Hepatocyte (in vitro differentiated cells): ENCODE measurements at regions not wholly inside any gene's neighbourhood (a gene's known extent, or its start where the extent isn't known, plus 50 kb on each side); places are given as distances from the start of the nearest gene placed in this dataset.

Experiments
- DNase-seq: peaks from one replicate; pipeline ENCODE4 v3.0.0-alpha.2; 2016; ENCODE audit warnings: low spot score
- H2AFZ ChIP-seq: fragments of 200-600 bp; sonication (generic); 2 replicates; pipeline ENCODE4 v1.6.0; 2016; ENCODE audit warnings: antibody characterized with exemption, mild to moderate bottlenecking
- H3K27ac ChIP-seq: fragments of 200-600 bp; sonication (generic); 2 replicates; pipeline ENCODE4 v1.5.1; 2016; ENCODE audit warnings: mild to moderate bottlenecking
- H3K27me3 ChIP-seq: fragments of 200-600 bp; sonication (generic); 2 replicates; pipeline ENCODE4 v1.6.1; 2016
- H3K36me3 ChIP-seq: fragments of 200-600 bp; sonication (generic); replicated peaks from 2 replicates; pipeline ENCODE4 v1.5.1; 2016; ENCODE audit warnings: low read depth; ENCODE audit not compliant: insufficient read depth
- H3K4me1 ChIP-seq: fragments of 200-600 bp; sonication (generic); 2 replicates; pipeline ENCODE4 v1.5.1; 2016; ENCODE audit warnings: mild to moderate bottlenecking, moderate library complexity; ENCODE audit not compliant: insufficient read depth
- H3K4me2 ChIP-seq: fragments of 200-600 bp; sonication (generic); 2 replicates; pipeline ENCODE4 v1.6.0; 2016
- H3K4me3 ChIP-seq: fragments of 200-600 bp; sonication (generic); 2 replicates; pipeline ENCODE4 v1.5.1; 2016; ENCODE audit warnings: mild to moderate bottlenecking
- H3K79me2 ChIP-seq: fragments of 200-600 bp; sonication (generic); 2 replicates; pipeline ENCODE4 v1.6.0; 2017; ENCODE audit warnings: mild to moderate bottlenecking
- H3K9me2 ChIP-seq: fragments of 200-600 bp; sonication (generic); replicated peaks from 2 replicates; pipeline ENCODE4 v1.6.0; 2017; ENCODE audit warnings: mild to moderate bottlenecking; ENCODE audit not compliant: insufficient read depth
- H3K9me3 ChIP-seq: fragments of 200-600 bp; sonication (generic); 2 replicates; pipeline ENCODE4 v1.5.1; 2016; ENCODE audit warnings: low read depth, mild to moderate bottlenecking
- H4K20me1 ChIP-seq: fragments of 200-600 bp; sonication (generic); 2 replicates; pipeline ENCODE4 v1.6.0; 2016; ENCODE audit warnings: mild to moderate bottlenecking; ENCODE audit not compliant: insufficient read depth, poor library complexity, severe bottlenecking
- CTCF ChIP-seq: fragments of 200-600 bp; sonication (generic); IDR thresholded peaks from 2 replicates; pipeline ENCODE4 v1.5.1; 2016; ENCODE audit warnings: antibody characterized with exemption, mild to moderate bottlenecking; ENCODE audit not compliant: poor library complexity
- EZH2 ChIP-seq: fragments of 200-600 bp; sonication (generic); IDR thresholded peaks from 2 replicates; pipeline ENCODE4 v1.6.1; 2016; ENCODE audit warnings: antibody characterized with exemption, mild to moderate bottlenecking, borderline replicate concordance
- EZH2phosphoT487 ChIP-seq: fragments of 200-600 bp; sonication (generic); IDR thresholded peaks from one replicate; pipeline ENCODE4 v1.6.1; 2018; ENCODE audit warnings: antibody characterized with exemption, mild to moderate bottlenecking, low read depth, moderate library complexity; ENCODE audit not compliant: unreplicated experiment, severe bottlenecking
- WGBS: methylation state at CpG from one replicate; pipeline ENCODE4 v1.1.6; 2016; ENCODE audit warnings: low lambda C conversion rate; ENCODE audit errors: missing lambda C conversion rate; 5-methylcytosine and 5-hydroxymethylcytosine counted together

GRCh38 chr20:20881808-20882207 lies 169.4 kb upstream of the RALGAPA2 start:
- Histone ChIP-seq H3K4me2 (no peak overlapping the region), H2AFZ (no peak overlapping the region), H3K79me2 (no peaks in the 10 kb centered on the region), H4K20me1 (no peaks in the 10 kb centered on the region), H3K27ac (no peak overlapping the region), H3K4me3 (no peak overlapping the region), H3K4me1 (no peaks in the 10 kb centered on the region), H3K9me3 (no peaks in the 10 kb centered on the region), H3K27me3 (peaks cover under 1% of the 10 kb centered on the region), H3K36me3 (no peaks in the 10 kb centered on the region), H3K9me2 (no peaks in the 10 kb centered on the region)
- WGBS, result 90% methylated on average over 2 of the region's 2 CpGs
- no peak for DNase-seq
- TF ChIP-seq CTCF (no peak), EZH2phosphoT487 (no peak), EZH2 (no peak)

GRCh38 chr20:20877079-20877478 lies 164.6 kb upstream of the RALGAPA2 start:
- Histone ChIP-seq H3K9me3 (no peaks in the 10 kb centered on the region), H3K4me2 (no peak overlapping the region), H3K27me3 (peaks cover 20% of the 10 kb centered on the region), H3K4me3 (no peak overlapping the region), H4K20me1 (no peaks in the 10 kb centered on the region), H3K79me2 (no peaks in the 10 kb centered on the region), H3K4me1 (no peaks in the 10 kb centered on the region), H3K36me3 (no peaks in the 10 kb centered on the region), H3K9me2 (no peaks in the 10 kb centered on the region), H2AFZ (no peak overlapping the region), H3K27ac (no peak overlapping the region)
- no peak for DNase-seq
- 89% methylated on average over 2 of the region's 2 CpGs for WGBS
- TF ChIP-seq EZH2phosphoT487 (no peak), EZH2 (no peak), CTCF (no peak)

DNA sequence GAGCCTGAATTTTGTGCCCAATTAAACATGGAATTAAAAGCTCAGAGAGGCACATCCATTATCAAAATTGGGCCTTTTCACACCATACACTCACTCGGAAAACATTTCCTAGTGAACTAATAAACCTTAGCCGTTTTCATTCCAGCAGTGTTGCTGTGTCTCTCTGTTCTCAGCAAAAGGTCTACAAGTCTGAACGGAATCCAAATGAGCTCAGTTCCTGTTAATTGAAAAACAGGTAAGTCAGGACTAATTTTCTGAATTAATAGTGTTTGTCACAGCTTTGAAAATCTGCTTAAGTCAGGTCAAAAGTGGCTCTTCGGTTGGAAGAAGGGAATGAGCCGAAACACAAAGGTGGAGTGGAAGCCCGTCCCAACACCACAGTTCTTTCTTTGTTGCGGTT lies 163.3 kb upstream of the RALGAPA2 start:
- Histone ChIP-seq H4K20me1 (no peaks in the 10 kb centered on the region), H3K9me2 (no peaks in the 10 kb centered on the region), H3K4me1 (no peaks in the 10 kb centered on the region), H2AFZ (no peak overlapping the region), H3K4me2 (no peak overlapping the region), H3K9me3 (no peaks in the 10 kb centered on the region), H3K36me3 (no peaks in the 10 kb centered on the region), H3K27me3 (peaks cover 24% of the 10 kb centered on the region), H3K27ac (no peak overlapping the region), H3K4me3 (no peak overlapping the region), H3K79me2 (no peaks in the 10 kb centered on the region)
- DNase-seq, result no peak
- WGBS, result 91% methylated on average over 7 of the region's 7 CpGs
- no peak for TF ChIP-seq EZH2phosphoT487
- TF ChIP-seq EZH2, result no peak
- no peak for TF ChIP-seq CTCF

- H2AFZ ChIP-seq, result no peak overlapping the region
- no peaks in the 10 kb centered on the region for H3K4me1 ChIP-seq
- no peak overlapping the region for H3K27ac ChIP-seq
- H3K9me2 ChIP-seq, result no peaks in the 10 kb centered on the region
- H3K27me3 ChIP-seq, result peaks cover 24% of the 10 kb centered on the region
- TF ChIP-seq EZH2phosphoT487, result no peak
- no peak for TF ChIP-seq EZH2
- no peak for TF ChIP-seq CTCF
- H3K79me2 ChIP-seq, result no peaks in the 10 kb centered on the region
- no peak overlapping the region for H3K4me3 ChIP-seq
- no peaks in the 10 kb centered on the region for H4K20me1 ChIP-seq
- no peak for DNase-seq
- H3K9me3 ChIP-seq, result no peaks in the 10 kb centered on the region
- no peaks in the 10 kb centered on the region for H3K36me3 ChIP-seq
- no peak overlapping the region for H3K4me2 ChIP-seq
- WGBS, result 69% methylated on average over 9 of the region's 9 CpGs
Observed at GRCh38 chr20:20872428-20872827, 160.0 kb upstream of the RALGAPA2 start.
